SK-N-MC (cell line): ENCODE measurements at regions not wholly inside any gene's neighbourhood (a gene's known extent, or its start where the extent isn't known, plus 50 kb on each side); places are given as distances from the start of the nearest gene placed in this dataset.

Source experiments
- EZH2 ChIP-seq: fragments of 200-600 bp; sonication (generic); IDR thresholded peaks from one replicate; pipeline ENCODE4 v1.6.1; 2017; ENCODE audit warnings: antibody characterized with exemption
- FOXP2 ChIP-seq: optimal IDR thresholded peaks from 2 replicates; pipeline ENCODE3; 2011; ENCODE audit warnings: mild to moderate bottlenecking, moderate library complexity; ENCODE audit not compliant: insufficient read depth; ENCODE audit errors: extremely low read length, control extremely low read depth
- POLR2AphosphoS5 ChIP-seq: IDR thresholded peaks from 2 replicates; pipeline ENCODE4 v1.6.1; 2012; ENCODE audit warnings: mild to moderate bottlenecking, low read depth, low read length, borderline replicate concordance

DNA sequence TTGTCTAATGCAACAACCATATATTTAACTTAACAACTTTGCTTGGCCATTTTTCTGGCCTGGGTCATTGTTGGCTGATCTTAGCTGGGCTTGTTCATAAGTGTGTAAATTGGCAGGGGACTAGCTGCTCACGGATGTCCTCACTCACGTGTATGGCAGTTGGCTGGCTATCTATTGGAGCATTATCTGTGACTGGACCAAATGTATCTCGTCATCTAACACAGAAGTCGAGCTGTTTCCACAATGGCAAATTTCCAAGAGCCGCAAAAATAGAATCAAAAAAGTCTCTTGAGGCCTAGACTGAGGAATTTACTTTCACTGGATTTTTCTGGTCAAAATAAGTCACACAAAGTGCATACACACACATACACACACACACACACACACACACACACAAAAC, 893.3 kb downstream of the FAM181B start:
- TF ChIP-seq POLR2AphosphoS5, result no peak
- no peak for TF ChIP-seq EZH2
- TF ChIP-seq FOXP2, result no peak
